Esophagus muscularis mucosa (tissue), 3 donors: ENCODE measurements at regions not wholly inside any gene's neighbourhood (a gene's known extent, or its start where the extent isn't known, plus 50 kb on each side); places are given as distances from the start of the nearest gene placed in this dataset.

ENCODE experiments used
- POLR2AphosphoS5 ChIP-seq, 2 donors: sonication (generic); formaldehyde crosslinking; IDR thresholded peaks; one replicate each; pipeline ENCODE4 v1.6.1; 2017; ENCODE audit warnings: antibody characterized with exemption in 2 of 2
- TF ChIP-seq, protein P1 (sequence below), 3 experiments: fragments of 200-600 bp in 2 of 3; fragments of 450-650 bp in 1 of 3; sonication (generic) in 2 of 3; IDR thresholded peaks; one replicate each; pipeline ENCODE4 v1.5.1; 2017 to 2019; ENCODE audit warnings: antibody characterized with exemption in 3 of 3, mild to moderate bottlenecking in 2 of 3, moderate library complexity in 1 of 3

DNA sequence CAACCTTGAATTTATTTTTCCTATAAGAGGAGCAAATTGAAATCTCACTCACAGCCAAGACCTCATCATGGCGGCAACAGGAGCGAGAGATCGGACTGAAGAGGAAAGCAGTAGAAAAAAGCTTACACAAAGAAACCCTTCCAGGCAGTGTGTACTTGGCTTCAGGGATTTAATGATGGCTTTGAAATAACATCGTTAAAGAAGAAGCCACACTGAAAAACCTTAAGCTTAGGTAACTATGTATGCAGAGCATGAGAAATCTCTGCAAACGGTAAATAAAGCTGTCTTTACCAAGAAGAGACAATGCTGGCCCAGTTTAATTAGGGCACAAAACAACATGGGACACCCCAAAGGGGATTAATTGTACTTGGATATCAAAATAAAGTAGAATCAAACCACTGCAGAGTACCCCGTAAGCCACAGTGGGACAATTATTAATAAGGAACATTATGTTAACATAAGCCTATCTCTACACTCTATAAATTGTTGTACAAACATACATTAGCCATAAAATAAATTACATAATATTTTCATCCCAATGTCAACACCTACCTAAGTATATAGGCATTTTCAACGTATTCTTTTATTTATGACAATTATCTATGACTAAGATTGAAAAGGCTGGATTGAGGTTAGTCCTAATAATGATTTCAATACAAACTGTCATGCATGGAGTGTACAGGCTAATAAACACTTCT, 360.2 kb upstream of the CHRM3 start:
- TF ChIP-seq POLR2AphosphoS5 (IDR thresholded peaks at IDR 0.05) = no peak
- TF ChIP-seq, protein P1, sequence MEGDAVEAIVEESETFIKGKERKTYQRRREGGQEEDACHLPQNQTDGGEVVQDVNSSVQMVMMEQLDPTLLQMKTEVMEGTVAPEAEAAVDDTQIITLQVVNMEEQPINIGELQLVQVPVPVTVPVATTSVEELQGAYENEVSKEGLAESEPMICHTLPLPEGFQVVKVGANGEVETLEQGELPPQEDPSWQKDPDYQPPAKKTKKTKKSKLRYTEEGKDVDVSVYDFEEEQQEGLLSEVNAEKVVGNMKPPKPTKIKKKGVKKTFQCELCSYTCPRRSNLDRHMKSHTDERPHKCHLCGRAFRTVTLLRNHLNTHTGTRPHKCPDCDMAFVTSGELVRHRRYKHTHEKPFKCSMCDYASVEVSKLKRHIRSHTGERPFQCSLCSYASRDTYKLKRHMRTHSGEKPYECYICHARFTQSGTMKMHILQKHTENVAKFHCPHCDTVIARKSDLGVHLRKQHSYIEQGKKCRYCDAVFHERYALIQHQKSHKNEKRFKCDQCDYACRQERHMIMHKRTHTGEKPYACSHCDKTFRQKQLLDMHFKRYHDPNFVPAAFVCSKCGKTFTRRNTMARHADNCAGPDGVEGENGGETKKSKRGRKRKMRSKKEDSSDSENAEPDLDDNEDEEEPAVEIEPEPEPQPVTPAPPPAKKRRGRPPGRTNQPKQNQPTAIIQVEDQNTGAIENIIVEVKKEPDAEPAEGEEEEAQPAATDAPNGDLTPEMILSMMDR (IDR thresholded peaks at IDR 0.05) = no peak
